ENCODE measurements at regions not wholly inside any gene's neighbourhood (a gene's known extent, or its start where the extent isn't known, plus 50 kb on each side); places are given as distances from the start of the nearest gene placed in this dataset.

- TF ChIP-seq CTCF (IDR thresholded peaks at IDR 0.05), result no peak
- no peak for TF ChIP-seq EP300 (IDR thresholded peaks at IDR 0.05)
Observed at GRCh38 chr5:99320436-99320835, 391.6 kb upstream of the CHD1 start.
